ENCODE measurements at regions not wholly inside any gene's neighbourhood (a gene's known extent, or its start where the extent isn't known, plus 50 kb on each side); places are given as distances from the start of the nearest gene placed in this dataset.
"Not testable (repeated sequence)": the region's sequence is repeated elsewhere in the genome, so short reads cannot be mapped to it uniquely, and the experiment has no call there.

GRCh38 chr15:61376961-61377360 is 147.9 kb upstream of the RORA start:
- no peak for FAIRE-seq
- DNase-seq (ENCODE audit: insufficient read length, low spot score), result no peak

DNA sequence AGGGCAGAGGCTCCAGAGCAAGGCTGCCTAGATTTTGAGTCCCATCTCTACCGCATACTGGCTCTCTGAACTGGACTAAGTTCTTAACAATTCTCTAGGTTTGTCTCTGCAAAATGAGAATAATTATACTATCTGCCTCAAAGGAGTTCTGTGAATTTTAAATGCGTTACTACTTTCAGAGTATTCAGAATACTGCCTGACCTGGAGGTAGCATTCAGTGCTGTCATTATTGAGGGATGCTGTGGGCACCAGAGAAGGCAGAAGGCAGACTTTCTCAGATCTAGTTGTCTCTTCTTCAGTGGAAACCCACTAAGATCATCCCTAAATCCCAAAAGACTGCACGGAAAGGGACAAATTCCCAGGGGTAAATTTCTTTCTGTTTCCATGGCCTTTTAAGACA is 147.4 kb upstream of the RORA start:
- no peak for FAIRE-seq
- DNase-seq (ENCODE audit: insufficient read length, low spot score), result no peak

DNA sequence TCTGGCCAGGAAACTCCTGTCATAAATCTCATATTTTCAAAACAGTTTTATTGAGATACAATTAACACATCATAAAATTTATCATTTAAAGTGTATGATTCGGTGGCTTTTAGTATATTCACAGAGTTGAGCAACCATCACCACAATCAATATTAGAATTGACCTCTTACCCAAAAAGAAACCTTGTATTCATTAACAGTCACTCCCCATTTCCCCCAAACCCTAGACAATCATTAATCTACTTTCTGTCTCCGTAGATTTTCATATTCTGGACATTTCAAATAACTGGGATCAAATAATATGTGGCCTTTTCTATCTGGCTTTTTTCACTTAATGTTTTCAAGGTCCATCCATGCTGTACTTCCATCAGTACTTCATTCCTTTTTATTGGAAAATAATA is 145.7 kb upstream of the RORA start:
- no peak for FAIRE-seq
- no peak for DNase-seq (ENCODE audit: insufficient read length, low spot score)

DNA sequence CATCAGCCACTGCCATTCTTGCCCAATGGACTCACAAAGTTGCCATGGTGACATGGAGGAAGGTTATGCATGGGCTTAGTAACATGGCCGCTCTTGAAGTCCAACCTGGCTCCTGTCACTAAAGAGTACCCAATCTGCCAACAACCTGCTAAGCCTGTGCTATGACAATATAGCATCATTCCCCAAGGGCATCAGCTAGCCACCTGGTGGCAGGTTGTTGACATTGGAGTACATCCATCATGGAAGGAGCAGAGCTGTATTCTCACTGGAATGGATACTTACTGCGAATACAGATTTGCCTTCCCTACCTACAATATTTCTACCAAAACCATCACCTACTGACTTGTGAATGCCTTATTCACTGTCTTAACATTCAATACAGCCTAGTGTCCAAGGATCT is 138.9 kb upstream of the RORA start:
- FAIRE-seq (no peak), DNase-seq (ENCODE audit: insufficient read length, low spot score) (no peak)

GRCh38 chr15:61364871-61365270 is 135.8 kb upstream of the RORA start:
- DNase-seq (ENCODE audit: insufficient read length, low spot score) (no peak), FAIRE-seq (no peak)

GRCh38 chr15:61362912-61363311 is 133.8 kb upstream of the RORA start:
- DNase-seq (ENCODE audit: insufficient read length, low spot score); FAIRE-seq: not testable (repeated sequence)

DNA sequence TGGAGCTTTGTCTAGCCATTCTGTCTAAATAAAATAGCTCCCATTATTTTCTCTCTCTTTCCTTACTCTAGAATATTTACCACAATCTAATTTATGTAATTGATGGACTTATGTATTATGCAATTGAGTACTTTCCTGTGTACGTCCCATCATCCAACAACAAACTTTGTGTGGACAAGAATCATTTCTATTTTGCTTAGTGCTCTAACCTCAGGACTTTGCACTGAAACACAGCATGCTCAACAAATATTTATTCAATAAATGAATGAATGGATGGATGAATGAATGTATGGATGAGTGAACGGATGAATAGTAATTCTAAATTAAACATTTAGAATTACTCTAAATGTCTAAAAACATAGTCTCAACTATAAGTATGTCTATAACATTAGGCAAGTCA is 115.2 kb upstream of the RORA start:
- FAIRE-seq (no peak), DNase-seq (ENCODE audit: insufficient read length, low spot score) (no peak)

DNA sequence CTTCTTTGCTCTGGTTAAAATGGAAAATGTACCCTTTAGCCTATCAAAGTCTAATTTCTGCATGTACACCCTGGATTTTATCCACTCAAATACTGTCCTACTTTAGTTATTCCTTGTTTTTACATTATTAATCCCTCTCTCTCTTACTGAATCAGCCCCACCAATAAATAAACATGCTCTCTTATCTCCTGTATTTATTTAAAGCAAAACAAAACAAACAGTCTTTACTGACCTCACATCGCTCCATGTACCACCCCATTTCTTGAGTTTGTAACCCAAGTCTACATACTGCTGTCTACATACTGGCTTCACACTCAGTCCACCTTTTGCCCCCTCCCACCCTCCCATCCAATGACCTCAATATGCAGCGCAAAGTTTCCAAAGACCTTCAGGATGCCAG is 113.3 kb upstream of the RORA start:
- DNase-seq (ENCODE audit: insufficient read length, low spot score) (no peak), FAIRE-seq (no peak)

DNA sequence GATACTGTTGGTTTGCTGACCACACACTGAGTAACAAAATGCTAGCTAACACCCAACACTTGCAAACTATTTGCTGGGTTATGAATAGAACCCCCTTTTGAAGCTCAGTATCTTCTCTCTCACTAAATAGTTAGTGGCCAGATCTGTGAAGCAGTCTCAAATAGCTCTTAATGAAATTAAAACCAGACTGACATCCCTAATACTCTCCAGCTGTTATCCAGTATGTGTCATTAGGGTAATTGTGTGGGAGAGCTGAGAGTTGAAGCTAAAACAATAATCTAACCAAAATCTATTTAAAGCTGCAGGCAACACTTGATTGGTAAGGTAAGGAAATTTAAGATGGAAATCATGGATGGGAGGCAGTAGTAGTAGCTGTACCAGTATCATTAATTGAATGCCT is 110.4 kb upstream of the RORA start:
- FAIRE-seq (no peak), DNase-seq (ENCODE audit: insufficient read length, low spot score) (no peak)

DNA sequence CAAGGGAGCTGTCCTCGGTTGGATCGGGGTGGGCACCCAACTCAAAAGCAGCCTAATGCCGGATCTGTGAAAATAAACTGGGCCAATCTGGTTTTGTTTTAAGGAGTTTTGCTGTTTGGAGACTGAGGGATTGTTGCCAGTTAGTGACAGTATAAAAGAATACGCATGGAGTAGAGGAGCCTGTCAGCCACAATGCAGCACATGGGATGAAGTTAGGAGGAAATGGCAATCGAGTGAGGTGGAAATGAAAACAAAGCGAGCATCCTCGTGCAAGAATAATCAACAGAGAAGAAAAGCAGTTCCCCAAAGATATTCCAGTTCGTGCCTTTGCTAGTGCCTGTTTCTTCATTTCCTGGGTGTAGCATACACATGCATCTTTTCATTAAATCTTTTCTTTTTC is 108.4 kb upstream of the RORA start:
- no peak for FAIRE-seq
- no peak for DNase-seq (ENCODE audit: insufficient read length, low spot score)

DNA sequence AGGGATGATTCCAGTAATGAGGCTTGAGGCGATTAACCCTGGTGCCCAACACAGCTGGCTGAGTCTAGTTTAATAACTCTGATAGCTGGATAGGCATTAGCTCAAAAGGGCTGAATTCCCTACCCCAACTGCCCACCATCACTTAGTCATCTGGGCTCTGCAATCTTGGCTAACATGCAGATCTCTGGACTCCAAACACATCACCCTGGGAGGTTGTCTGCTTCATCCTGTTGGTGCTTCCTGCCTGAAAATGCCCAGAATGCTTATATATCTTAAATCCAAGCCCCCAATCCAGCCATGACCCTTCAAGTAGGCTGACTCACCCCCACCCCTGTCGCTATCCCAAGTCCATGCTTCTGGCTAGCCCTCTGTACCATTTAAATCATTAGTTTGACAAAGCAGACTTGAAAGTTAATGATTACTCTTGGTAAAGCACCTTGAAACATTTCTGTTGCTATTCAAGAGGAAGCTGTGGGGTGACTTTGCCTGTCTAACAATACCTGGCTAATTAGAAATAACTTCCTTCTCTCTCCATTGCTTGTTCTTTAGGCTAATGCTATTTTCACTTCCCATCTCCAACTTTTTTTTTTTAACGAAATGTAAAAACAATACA is 107.0 kb upstream of the RORA start:
- peak; percentile 6 for DNase-seq (ENCODE audit: insufficient read length, low spot score)
- FAIRE-seq, result peak; percentile 65

GRCh38 chr15:61334714-61335113 is 105.6 kb upstream of the RORA start:
- DNase-seq (ENCODE audit: insufficient read length, low spot score); FAIRE-seq: not testable (repeated sequence)

DNA sequence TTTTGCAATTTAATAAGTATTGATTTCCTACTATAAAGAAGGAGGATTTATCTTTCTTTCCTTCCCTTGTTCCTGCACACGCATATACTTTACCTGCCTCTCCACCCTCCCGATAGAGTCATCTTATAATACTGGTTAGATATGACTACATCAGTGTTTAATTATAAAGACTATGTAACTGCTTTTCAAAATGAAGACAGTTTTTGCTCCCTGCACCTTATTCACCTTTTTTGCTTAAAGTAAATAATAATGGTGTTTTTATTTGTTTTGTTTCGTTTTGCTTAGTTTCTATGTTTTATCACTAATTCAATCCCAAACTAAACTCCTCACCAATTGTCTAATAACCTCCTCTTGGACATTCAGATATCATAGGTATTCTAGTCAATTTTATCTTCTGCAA is 101.9 kb upstream of the RORA start:
- FAIRE-seq (no peak), DNase-seq (ENCODE audit: insufficient read length, low spot score) (no peak)

DNA sequence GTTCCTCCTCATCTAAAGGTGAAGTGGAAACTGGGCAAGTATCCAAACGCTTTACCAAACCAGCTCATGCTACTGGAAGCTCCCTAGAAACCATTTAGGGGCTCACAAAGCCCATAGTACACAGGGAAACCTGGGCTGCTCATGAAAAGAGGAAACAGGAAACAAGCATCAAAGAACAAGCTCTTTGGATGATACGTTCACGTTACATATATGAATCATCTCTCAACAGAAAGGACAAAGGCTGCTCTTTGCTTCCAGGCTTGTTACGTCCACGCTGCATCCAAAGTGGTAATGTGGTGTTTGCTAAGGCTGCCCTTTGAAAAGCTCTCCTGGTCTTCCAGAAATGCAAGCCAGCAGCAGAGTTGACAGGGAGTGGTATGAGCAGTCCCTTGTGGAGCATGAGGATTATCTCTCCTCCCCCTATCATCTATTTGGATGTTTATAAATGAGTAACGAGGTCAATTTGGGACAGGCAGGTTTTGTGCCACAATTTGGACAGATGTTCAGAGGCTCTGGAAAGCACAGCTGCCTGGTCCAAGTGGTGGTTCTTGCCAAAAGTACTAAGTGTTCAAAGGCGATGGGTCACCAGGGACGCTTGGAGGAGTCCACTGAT is 98.0 kb upstream of the RORA start:
- FAIRE-seq, result peak; percentile 88
- DNase-seq (ENCODE audit: insufficient read length, low spot score), result peak; percentile 35

DNA sequence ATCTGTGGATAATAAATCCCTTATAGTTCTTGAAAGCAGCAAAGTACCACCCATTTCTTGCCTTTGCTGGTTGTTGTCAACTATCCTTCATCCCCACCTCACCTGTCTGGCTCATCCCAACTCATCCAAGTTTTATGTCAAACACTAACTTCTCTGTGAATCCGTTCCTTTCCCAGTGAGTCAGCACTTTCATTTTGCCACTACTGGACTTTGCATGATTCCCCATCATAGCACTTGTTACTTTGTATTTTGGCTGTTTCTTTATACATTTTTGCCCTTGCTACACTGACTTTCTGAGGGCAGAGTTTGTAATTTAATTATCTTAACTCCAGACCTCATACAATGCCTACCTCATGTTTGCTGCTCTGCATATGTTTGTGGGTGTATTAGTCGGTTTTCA is 90.8 kb upstream of the RORA start:
- FAIRE-seq, result no peak

GRCh38 chr15:61318802-61319525 is 89.9 kb upstream of the RORA start:
- DNase-seq (ENCODE audit: insufficient read length, low spot score) (no peak), FAIRE-seq (no peak)

More for the DNA sequence above, 90.8 kb upstream of the RORA start:
- no peak for DNase-seq (ENCODE audit: insufficient read length, low spot score)

DNA sequence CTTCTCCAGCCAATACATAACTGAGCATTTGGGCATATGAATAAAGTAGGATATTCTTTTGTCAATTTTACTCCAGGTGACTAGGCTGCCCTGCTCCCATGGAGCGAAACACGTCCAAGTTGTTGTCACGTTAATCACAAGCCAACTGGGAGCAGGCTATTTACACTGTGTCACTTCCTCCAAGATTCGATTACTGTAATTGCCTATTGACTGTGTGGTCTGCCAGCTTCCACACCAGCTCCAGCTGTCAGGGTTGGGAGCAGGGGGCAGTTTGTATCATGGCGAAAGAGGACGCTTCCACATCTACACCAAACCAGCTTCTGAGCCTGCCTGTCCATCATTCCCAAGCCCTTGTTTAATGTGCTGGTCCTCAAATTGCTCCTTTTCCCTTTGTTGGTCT is 89.2 kb upstream of the RORA start:
- FAIRE-seq (no peak), DNase-seq (ENCODE audit: insufficient read length, low spot score) (no peak)

- no peak for FAIRE-seq
- DNase-seq (ENCODE audit: insufficient read length, low spot score), result no peak
Measured at GRCh38 chr15:61315471-61315870, 86.4 kb upstream of the RORA start.

DNA sequence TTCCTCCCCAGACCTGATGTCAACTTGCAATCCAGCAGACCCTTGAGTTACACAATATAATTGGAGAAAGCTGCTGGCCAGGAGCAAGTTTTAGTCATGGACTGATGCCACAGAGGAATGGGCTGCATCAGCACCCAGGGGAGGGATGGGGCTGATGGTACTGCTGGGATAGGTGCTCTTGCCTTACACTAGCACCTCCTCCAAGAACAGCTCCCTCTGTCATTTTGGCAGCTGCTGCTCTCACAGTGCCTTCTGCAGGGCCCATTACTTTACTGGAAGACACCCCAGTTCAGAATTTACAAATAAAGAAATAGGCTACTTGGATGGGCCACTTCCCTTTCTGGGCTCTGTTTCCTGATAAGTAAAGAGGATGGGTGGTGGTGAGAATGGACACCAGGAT is 85.3 kb upstream of the RORA start:
- FAIRE-seq (no peak), DNase-seq (ENCODE audit: insufficient read length, low spot score) (no peak)

DNA sequence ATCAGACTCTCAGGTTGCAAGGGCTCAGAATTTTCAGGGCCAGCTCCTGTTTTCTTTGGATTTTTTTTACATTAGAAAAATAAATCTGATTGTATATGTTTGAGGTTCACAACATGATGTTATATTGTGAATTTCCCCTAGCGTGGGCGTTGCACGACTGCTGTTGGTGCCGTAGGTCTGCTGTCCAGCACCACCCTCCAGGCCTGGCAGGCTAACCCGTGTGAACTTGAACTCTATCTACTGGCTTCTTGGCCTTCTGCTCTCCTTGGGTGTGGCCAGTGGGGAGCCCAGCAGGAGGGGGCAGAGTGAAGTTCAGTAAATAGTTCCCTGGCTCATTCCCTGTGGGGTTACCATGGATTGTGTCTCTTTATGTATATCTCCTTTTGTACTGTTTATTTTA is 80.5 kb upstream of the RORA start:
- DNase-seq (ENCODE audit: insufficient read length, low spot score) (no peak), FAIRE-seq (no peak)

- no peak for DNase-seq (ENCODE audit: insufficient read length, low spot score)
- no peak for FAIRE-seq
Measured at GRCh38 chr15:61309031-61309511, 80.0 kb upstream of the RORA start.

GRCh38 chr15:61308437-61308836 is 79.3 kb upstream of the RORA start:
- DNase-seq (ENCODE audit: insufficient read length, low spot score) (no peak), FAIRE-seq (no peak)
